Fibroblast of mammary gland (primary cell): ENCODE measurements at regions not wholly inside any gene's neighbourhood (a gene's known extent, or its start where the extent isn't known, plus 50 kb on each side); places are given as distances from the start of the nearest gene placed in this dataset.

Source experiments
- DNase-seq: peaks from one replicate; pipeline ENCODE4 v3.0.0-alpha.2; 2010; ENCODE audit warnings: low read depth
- H3K4me3 ChIP-seq: 2 replicates; pipeline ENCODE4 v1.5.1; 2011; ENCODE audit warnings: low read depth, mild to moderate bottlenecking, low read length, moderate library complexity; ENCODE audit not compliant: control insufficient read depth
- TF ChIP-seq, protein P1 (sequence below): conservative IDR thresholded peaks from 2 replicates; pipeline ENCODE4 v1.5.1; 2011; ENCODE audit warnings: low read depth, low read length, inconsistent platforms; ENCODE audit not compliant: control insufficient read depth, insufficient read depth

DNA sequence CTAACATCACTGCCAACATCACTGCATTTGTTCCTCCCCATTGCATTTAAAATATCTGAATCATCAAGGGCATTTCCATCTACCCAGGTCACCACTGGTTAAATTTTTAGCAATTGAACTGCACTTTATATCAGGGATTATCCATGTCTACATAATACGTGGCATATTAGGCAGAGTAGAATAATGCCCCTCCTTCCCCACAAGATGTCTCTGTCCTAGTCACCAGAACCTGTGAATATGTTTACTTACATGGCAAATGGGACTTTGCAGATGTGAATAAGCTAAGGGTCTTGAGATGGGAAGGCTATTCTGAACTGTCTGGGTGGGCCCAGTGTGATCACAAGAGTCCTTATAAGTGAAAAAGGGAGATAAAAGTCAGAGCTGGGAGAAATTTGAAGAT, 181.7 kb upstream of the ARID2 start:
- no peak overlapping the region for H3K4me3 ChIP-seq
- peak; percentile 16 for DNase-seq
- TF ChIP-seq, protein P1, sequence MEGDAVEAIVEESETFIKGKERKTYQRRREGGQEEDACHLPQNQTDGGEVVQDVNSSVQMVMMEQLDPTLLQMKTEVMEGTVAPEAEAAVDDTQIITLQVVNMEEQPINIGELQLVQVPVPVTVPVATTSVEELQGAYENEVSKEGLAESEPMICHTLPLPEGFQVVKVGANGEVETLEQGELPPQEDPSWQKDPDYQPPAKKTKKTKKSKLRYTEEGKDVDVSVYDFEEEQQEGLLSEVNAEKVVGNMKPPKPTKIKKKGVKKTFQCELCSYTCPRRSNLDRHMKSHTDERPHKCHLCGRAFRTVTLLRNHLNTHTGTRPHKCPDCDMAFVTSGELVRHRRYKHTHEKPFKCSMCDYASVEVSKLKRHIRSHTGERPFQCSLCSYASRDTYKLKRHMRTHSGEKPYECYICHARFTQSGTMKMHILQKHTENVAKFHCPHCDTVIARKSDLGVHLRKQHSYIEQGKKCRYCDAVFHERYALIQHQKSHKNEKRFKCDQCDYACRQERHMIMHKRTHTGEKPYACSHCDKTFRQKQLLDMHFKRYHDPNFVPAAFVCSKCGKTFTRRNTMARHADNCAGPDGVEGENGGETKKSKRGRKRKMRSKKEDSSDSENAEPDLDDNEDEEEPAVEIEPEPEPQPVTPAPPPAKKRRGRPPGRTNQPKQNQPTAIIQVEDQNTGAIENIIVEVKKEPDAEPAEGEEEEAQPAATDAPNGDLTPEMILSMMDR, result peak; percentile 30

DNA sequence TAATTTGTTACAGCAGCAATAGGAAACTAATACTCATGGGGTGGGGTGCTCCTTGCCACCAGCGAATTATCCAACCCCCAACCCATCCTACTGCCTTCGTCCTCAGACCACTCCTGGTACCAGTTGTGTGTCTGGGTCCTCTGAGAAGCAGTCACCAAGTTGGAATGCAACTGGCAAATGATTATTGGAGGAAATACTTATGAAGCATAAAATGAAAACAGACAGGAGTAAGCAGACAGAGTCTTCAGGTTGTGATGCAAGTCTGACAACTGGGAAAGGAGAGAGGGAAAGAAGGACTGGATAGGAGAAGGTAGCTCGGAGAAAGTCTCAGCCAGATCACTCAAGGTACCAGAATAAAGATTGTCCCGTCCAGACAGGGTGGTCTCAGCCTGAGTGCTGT, 181.1 kb upstream of the ARID2 start:
- TF ChIP-seq, protein P1, result no peak
- no peak for DNase-seq
- H3K4me3 ChIP-seq, result no peak overlapping the region

DNA sequence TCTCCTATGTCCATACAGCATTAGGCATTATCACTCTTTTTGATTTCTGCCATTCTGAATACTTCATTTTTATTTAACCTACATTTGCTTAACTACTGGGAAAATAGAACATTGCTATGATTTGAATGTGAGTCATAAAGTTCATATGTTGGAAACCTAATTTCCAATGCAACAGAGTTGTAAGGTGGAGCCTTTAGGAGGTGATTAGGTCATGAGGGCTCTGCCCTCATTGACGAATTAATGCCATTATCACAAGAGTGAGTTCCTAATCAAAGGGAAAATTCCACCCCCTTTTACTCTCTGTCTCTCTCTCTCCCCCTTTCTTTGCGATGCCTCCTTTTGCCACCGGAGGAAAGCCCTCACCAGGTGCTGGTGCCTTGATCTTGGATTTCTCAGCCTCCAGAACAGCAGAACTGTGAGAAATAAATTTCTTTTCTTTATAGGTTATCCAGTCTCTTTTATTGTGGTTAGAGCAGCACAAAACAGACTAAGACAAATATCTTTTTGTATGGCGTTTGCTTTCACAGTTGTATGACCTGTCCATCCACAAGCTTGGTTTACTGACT, 180.1 kb upstream of the ARID2 start:
- H3K4me3 ChIP-seq, result no peak overlapping the region
- TF ChIP-seq, protein P1, result no peak
- DNase-seq, result no peak

DNA sequence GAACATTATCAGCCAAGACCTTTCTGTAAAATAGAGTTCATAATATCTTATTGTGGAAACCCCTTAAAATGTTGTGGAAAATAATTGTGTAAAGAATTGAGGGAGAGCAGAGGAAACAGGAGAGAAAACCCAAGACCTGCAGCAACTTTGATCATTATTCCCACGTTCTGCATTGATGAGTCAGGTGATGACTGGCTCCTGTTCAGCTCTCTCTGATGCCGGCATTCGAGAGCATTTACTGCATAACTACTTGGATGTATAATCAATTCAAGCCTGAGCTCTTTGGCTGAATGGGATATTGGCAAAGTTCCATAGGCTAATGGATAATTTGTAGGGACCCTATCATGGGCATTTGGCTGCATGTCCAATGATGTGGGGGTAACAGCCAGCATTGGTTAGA, 176.3 kb upstream of the ARID2 start:
- no peak overlapping the region for H3K4me3 ChIP-seq
- TF ChIP-seq, protein P1, result no peak
- DNase-seq, result peak; percentile 15

DNA sequence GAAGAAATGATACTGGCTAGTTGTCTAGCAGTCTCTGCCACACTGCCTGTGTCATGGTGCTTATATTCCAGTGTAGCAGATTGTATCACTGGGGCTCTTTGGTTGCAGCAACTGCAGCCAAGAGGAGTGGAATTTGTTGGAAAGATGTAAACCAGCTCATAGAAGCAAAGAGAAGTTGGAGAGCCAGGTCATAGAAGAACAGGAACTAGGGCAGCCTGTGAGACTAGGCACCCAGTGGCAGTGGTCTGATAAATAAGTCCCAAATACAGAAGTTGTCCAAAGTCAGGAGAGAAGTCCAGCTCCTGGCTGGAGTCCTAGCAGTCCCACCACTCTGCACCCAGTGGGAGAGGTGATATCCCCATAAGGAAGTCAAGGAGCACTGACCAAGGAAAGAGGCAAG, 172.5 kb upstream of the ARID2 start:
- TF ChIP-seq, protein P1, result no peak
- DNase-seq, result no peak

DNA sequence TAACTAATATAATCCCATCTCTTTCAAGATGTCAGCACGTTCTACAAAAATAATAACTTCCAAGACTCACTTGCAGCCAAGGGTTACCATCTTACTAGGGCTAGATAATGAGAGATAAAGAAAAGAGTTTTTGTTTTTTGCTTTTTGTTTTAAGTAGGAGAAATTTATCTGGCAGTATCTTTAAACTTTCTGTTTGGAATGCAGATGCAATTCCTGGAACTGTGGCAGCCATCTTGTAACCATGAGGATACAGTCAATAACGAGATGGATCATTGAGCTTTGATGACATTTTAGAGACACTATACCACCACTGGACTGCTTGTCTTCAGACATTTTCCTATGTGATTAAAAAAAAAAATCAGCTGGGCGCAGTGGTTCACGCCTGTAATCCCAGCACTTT, 171.2 kb upstream of the ARID2 start:
- TF ChIP-seq, protein P1, result no peak
- H3K4me3 ChIP-seq, result no peak overlapping the region
- DNase-seq, result no peak

More for the DNA sequence above, 172.5 kb upstream of the ARID2 start:
- no peak overlapping the region for H3K4me3 ChIP-seq

DNA sequence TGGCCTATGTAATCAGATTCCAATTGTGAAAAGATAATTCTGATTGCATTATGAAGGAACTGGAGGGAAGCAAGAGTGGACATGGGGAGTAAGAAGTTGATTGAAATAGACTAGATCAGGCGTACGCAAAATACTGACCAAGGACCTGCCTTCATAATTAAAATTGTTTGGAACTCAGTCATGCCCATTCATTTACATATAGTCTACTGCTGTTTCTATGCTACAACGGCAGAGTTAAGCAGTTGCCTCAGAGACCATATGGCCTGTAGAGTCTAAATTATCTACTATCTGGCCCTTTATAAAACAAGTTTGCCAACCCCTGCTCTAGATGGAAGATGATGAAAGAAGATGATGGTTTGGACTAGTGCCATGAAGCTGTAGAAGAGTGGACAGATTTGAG, 170.0 kb upstream of the ARID2 start:
- TF ChIP-seq, protein P1, result no peak
- no peak for DNase-seq
- H3K4me3 ChIP-seq, result no peak overlapping the region
